Endometrium (tissue), 2 donors: ENCODE measurements at regions not wholly inside any gene's neighbourhood (a gene's known extent, or its start where the extent isn't known, plus 50 kb on each side); places are given as distances from the start of the nearest gene placed in this dataset.

Experiments used
- FAIRE-seq: peaks from 2 replicates; lab custom pipeline; 2012; peaks lifted over from hg19 to GRCh38; lab: Jason Lieb, UNC
- donor health status: control.
- donor health status: control.

DNA sequence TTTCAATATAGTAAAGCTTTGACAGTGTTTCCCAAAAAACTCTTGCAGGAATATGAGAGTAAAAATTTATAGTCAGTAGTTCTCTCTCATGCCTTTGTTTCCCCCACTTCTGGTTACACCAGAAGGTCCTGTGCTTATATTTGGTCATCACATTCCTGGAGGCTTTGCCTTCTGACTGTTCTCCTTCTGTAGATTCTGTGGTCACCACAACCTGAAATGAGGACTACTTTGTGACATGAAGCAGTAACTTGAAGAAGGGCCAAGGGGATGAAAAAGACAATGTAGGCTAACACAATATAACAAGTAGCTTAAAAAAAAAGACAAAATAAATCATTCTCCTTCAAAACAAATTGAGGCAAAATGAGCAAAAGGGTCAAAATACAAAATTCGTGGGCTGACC is 366.2 kb upstream of the NR3C2 start:
- FAIRE-seq, result no peak

- FAIRE-seq, result no peak
These were observed 358.7 kb upstream of the NR3C2 start for GRCh38 chr4:148800940-148801339.

GRCh38 chr4:148800336-148800885 is 358.2 kb upstream of the NR3C2 start:
- FAIRE-seq, result no peak

- no peak for FAIRE-seq
These were observed 353.1 kb upstream of the NR3C2 start for GRCh38 chr4:148795156-148795864.

DNA sequence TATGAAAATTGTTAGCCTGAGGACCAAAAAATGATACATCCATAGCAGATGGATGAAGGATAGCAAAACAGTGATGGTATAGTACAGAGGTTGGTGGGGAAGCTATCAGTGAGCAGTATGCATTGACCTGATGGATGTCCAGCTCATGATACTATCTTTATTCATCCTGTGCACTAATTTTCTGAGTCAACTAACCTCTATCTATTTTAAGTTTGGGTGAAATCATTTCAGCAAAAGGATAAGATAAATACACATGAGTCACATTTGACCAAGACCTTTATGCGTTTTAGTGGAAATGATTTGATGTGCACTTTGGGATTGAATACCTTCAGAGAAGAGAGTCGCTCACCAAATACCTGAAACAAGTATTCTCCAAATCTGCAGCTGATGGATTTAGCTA is 351.0 kb upstream of the NR3C2 start:
- FAIRE-seq, result no peak

DNA sequence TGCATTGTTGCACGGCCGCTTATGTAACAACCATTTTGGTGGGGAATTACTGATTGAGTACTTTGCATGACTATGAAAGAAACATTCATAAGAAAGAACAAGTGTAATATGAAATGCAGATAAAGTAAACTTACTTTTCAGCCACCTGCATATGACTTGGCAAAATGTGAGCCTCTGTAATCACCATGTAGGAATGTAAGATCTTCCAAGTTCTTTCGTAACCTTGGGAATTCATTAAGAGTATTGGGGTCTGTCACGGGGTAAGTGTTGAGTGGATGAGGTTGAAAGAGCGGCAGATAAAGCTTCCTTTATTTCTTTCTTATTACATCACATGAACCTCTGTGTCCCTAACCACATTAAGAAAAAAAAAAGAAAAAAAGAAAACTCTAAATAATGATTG is 348.5 kb upstream of the NR3C2 start:
- no peak for FAIRE-seq

DNA sequence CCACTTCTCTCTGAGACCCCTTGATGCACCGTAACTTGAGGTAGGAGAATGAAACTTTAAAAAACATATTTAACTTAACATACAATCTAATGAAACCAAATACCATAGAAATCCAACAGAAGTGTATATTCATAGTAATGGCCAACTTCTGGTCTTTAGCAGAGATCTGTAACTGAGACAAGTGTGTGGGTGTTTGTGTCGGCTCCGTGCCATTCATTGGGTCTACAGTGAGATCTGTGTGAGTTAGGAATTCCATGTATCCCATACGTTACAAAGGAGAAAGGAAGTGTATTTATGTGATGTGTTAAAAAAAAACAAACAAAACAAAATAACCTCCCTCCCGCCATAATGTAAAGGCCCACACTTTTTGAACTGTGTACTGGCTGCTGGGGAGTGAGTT is 348.0 kb upstream of the NR3C2 start:
- FAIRE-seq, result no peak

DNA sequence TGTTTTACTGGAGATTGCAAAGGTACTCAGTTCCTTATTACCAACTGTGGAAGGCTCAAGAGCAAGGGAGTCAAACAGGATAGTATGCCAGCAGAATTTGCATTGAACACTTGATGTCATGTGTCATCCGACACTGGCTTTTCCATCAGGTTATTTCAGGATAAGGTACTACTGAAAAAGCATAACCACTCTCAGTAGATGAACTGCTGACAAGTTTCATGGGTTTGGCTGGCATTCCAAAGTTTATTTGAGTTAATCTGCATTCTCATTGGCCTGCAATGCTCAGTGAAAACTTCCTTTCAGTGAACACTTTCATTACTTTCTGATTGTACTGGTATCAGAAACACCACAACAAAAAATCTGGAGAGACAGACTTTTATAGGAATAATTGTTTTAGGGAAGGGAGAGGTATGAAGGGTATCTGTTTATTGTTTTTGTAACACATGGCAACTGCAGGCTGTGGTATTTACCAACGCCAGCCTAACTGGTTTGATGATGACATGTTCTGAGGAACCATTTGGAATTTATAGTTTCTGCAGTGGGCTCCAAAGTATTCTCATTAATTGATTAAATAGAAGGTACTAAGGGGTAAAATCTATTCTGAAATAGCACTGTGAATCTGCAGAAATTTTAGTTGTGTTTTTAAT is 345.7 kb upstream of the NR3C2 start:
- no peak for FAIRE-seq

DNA sequence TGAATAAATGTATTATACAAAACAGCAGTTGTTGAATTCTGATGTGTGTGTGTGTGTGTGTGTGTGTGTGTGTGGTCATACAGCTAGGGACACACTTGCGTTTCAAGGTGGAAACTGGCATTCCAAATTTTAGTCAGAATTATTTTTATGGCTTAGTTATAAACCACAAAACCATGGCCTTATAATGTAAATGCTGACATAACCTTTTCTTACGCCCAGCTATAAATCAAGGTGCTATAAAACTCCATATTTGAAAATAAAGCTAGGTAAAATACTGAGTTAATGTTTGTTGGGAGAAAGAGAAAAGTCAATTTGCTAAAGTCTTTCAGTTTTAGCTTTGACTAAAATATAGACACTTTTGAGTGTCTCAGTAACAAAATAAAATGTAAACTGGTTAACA is 345.1 kb upstream of the NR3C2 start:
- FAIRE-seq, result no peak

GRCh38 chr4:148786699-148787098 is 344.5 kb upstream of the NR3C2 start:
- no peak for FAIRE-seq

GRCh38 chr4:148782284-148782683 is 340.1 kb upstream of the NR3C2 start:
- FAIRE-seq, result no peak

- FAIRE-seq, result no peak
These were observed 338.3 kb upstream of the NR3C2 start for GRCh38 chr4:148780426-148781005.

DNA sequence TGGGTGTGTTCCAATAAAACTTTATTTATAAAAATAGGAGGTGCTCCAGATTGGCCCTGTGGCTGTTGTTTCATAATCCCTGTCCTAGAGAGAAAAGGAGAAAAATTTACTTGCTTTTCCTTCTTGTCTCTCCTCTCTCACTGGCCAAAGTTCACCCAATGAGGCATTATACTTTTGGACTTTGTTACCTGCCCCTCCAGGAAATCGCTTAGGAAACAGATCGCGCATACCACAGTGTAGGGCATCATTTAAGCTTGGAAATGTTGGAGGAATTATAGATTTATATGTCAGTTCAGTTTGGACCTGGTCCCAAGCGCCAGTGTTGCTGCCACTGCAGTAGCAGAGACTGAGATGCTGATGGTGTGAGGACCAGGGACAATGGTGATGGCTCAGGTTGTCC is 337.6 kb upstream of the NR3C2 start:
- no peak for FAIRE-seq

DNA sequence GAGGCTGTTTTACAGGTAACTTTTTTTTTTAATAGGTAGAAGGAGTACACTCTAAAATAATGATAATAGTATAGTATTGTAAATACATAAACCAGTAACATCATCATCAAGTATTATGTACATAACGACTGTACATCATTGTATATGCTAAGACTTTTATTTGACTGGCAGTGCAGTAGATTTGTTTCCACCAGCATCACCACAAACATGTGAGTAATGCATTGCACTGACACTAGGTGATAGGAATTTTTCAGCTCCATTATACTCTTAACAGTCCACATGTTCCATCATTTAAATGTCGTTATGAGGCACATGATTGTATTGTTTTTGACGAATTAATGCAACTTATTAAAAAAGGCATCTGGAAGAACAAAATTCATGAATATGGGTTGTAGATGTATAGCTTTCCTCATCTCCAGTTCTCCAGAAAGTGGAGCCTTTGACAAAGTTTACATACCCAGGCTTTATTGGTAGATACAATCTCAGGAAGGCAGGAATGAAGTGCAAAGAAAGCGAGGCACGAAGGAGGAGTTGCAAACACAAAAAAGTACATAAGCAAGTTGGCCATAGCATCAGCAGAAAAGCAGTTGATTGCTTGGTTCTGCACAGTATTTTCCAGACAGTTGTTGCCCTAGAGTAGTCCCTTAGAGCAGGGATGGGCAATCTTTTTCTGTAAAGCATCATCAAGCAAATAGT is 336.9 kb upstream of the NR3C2 start:
- no peak for FAIRE-seq

GRCh38 chr4:148776941-148777340 is 334.7 kb upstream of the NR3C2 start:
- no peak for FAIRE-seq

DNA sequence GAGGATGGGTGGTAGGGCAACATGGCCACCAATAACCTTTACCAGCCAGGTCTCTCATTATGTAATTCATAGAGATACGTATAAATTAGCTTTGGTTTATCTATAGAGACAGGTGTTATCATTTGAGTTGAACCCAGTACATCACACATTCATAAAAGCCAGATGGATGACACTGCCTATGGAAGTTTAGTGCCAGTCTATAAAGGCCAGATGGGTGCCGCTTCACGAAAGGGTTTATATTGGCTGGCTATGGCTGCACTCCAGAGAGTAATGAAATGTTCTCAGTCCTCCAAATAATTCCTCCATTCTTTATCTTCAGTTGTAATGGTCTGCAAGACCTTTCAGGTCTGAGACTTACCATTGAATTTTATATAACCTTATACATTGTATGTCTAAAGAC is 331.9 kb upstream of the NR3C2 start:
- FAIRE-seq, result no peak

DNA sequence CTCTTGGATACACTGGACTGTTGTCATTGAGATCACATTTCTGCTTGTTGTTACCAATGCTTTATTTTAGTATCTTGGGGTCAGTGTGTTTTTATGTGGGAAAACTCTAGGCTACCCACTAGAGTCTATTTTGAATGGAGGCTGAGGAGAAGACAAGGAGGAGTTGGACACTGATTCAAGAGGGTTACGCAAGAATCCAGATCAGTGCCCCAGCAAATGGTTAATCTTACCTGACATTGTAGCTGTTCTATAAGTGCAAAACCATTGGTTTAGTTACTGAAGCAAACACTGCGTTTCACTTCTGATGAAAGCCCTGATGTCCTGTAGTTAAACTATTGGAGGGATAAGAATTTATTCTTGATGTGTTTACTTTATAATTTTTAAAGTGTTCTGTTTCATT is 331.1 kb upstream of the NR3C2 start:
- no peak for FAIRE-seq

GRCh38 chr4:148770848-148771247 is 328.6 kb upstream of the NR3C2 start:
- no peak for FAIRE-seq

DNA sequence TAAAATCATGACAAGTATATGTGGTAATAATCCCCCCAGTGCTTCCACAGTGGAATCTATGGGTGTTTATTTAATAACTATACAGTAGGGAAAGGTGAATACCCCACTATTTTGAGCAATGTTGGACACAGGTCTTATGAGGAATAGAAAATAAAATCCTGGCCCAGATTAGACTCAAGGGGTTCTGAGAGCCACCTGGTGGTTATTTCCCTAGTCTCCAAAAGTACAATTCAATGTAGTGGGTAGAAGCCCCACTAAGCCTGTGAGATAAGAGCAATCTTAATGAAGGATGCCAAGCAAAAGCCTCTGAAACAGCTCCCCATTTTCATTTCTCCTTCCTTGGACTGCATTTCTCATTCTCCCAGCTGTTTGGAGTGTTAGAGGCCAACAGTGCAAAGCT is 328.2 kb upstream of the NR3C2 start:
- no peak for FAIRE-seq

- no peak for FAIRE-seq
These were observed 322.5 kb upstream of the NR3C2 start for GRCh38 chr4:148764720-148765119.

DNA sequence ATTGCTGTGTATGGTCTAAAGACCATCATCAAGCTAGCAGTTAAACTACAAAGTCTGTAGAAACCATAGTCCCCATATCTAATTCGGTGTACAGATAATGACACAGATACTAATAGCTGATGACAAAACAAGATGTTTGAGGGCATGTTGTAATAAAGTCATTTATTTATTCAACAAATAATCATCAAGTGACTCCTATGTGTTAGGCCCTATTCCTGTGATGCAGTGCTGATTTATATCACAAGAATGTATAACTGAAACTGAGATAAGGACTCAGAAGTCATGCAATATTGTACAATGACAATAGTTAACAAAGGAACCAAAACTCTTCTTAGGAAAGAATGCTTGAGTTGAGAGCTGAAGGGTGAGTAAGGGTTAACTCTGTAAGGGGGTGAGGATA is 315.0 kb upstream of the NR3C2 start:
- FAIRE-seq, result no peak

GRCh38 chr4:148749403-148749802 is 307.2 kb upstream of the NR3C2 start:
- FAIRE-seq, result no peak

DNA sequence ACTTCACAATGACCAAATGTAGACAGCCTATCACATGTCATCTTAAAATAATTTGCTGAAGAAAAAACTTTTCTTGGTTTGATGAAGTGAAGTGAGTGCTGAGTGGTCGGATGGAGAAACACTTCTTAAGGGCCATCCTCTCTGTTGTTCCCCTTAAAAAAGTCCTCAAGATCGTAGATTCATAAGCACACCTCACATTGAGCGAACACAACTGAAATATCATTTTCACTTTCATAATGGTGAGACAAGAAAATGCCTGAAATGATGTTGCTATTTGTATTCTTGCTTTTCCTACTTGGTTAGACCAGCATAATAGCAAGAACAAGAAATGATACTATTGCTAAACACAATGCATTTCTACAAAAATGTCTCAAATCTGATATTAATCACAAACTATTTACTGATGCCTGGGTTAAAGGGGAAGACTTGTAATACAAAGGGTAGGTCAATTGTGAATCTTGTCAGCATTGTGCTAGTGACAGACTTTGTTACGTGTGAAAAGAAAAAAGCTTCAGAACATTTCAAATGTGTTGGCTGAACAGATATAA is 305.6 kb upstream of the NR3C2 start:
- FAIRE-seq, result no peak
